ENCODE measurements at regions not wholly inside any gene's neighbourhood (a gene's known extent, or its start where the extent isn't known, plus 50 kb on each side); places are given as distances from the start of the nearest gene placed in this dataset.

DNA sequence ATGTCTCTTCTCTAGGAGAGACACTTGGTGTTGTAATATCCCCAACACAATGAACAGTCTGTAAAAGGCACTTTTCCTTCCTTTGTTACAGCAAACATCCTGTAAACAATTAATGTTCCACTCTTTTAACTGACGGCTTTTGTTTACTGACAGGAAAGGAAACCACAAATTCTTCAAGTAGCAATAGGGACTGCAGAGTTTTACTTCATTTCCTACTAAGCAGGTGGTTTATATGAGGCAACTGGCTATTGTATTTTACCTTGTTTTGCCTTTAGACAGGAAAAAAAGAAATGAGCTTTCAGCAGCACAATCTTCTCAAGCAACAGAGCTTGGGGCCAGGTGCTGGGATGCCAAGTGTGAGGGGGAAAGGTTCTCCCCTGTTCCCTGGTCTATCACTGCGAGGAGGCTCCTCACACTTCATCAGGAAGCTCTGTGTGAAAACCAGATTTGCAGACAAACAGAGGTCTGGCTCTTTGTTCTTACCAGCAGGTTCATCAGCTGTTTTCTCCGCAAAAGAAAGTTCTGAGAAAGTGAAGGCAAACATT lies 51.2 kb downstream of the SIPA1L2 start:
- CTCF ChIA-PET (ENCODE audit: partially characterized antibody), result interaction anchor here (0.5 to 1.5 kb wide), 7 partner anchors 13 to 354 kb away, joined by 3 read pairs; no protein-coding TSS in a partner anchor
- no peak overlapping the region for H3K23ac ChIP-seq (ENCODE audit: insufficient read length)
- FAIRE-seq (no peak), DNase-seq (ENCODE audit: low read depth in 1 of 2, low spot score in 2 of 2) (no peak)
- H3K27me3 ChIP-seq (replicated peaks in 1 of 4; ENCODE audit: control insufficient read depth in 3 of 4, extremely low read depth in 1 of 4, insufficient read depth in 3 of 4, low read length in 3 of 4), result no peaks in the 10 kb centered on the region
- POLR2A ChIA-PET (ENCODE audit: partially characterized antibody), result no interaction called here
- no peak overlapping the region for H3K4me3 ChIP-seq (ENCODE audit: extremely low read depth in 1 of 4, insufficient read depth in 2 of 4, low read depth in 3 of 4, low read length in 4 of 4)
- no peak overlapping the region for H4K8ac ChIP-seq (ENCODE audit: extremely low read depth, insufficient read depth, low read length)
- WGBS, 2 experiments (ENCODE audit: extremely low coverage in 1 of 2, insufficient coverage in 1 of 2, insufficient read length in 1 of 2, insufficient replicate concordance in 2 of 2, low coverage in 1 of 2, low lambda C conversion rate in 2 of 2, missing lambda C conversion rate in 1 of 2), result 79% methylated on average over 3 of the region's 3 CpGs; no CpG with 5 or more reads in 1 of the 2 experiments
- no peak overlapping the region for H2AK5ac ChIP-seq (ENCODE audit: low read depth, low read length)
- no peak overlapping the region for H3K14ac ChIP-seq (ENCODE audit: insufficient read length)
- H3K27ac ChIP-seq (ENCODE audit: low read depth, low read length), result no peak overlapping the region
- H3K36me3 ChIP-seq (ENCODE audit: control insufficient read depth in 2 of 4, insufficient read depth in 4 of 4, low read length in 3 of 4), result no peaks in the 10 kb centered on the region
- no peaks in the 10 kb centered on the region for H3K79me1 ChIP-seq (ENCODE audit: low read depth, low read length)
- no peak overlapping the region for H2BK120ac ChIP-seq (replicated peaks; ENCODE audit: low read depth, low read length)
- no peak overlapping the region for H3K4me2 ChIP-seq (ENCODE audit: insufficient read depth in 1 of 2, low read depth in 2 of 2, low read length in 2 of 2)
- H2BK12ac ChIP-seq (ENCODE audit: low read depth, low read length), result no peak overlapping the region
- H2BK15ac ChIP-seq (ENCODE audit: low read length), result no peak overlapping the region
- H3K56ac ChIP-seq (replicated peaks; ENCODE audit: insufficient read length, low read depth, low read length), result no peak overlapping the region
- no peak overlapping the region for H3K9ac ChIP-seq (replicated peaks in 1 of 4; ENCODE audit: extremely low read depth in 1 of 4, low read depth in 3 of 4, low read length in 3 of 4)
- H3K18ac ChIP-seq (ENCODE audit: extremely low read depth, low read length), result no peak overlapping the region
- H3K23me2 ChIP-seq (ENCODE audit: low read depth, low read length), result no peaks in the 10 kb centered on the region
- no peak overlapping the region for H4K91ac ChIP-seq (replicated peaks; ENCODE audit: insufficient read length, low read length)
- no peak overlapping the region for H2AFZ ChIP-seq (ENCODE audit: low read length)
- peaks cover 2 to 14% (median 5%) of the 10 kb centered on the region in 4 experiments; a peak in 6 of 7 replicates for H3K4me1 ChIP-seq (replicated peaks in 1 of 4; ENCODE audit: control insufficient read depth in 3 of 4, insufficient read depth in 4 of 4, low read length in 3 of 4)
- no peaks in the 10 kb centered on the region for H3K79me2 ChIP-seq (ENCODE audit: control insufficient read depth in 1 of 2, insufficient read depth in 2 of 2, low read length in 2 of 2)
- no peak overlapping the region for H2BK5ac ChIP-seq (ENCODE audit: low read depth, low read length)
- H4K5ac ChIP-seq (ENCODE audit: insufficient read length, low read depth, low read length), result no peak overlapping the region
- no peaks in the 10 kb centered on the region for H3K9me3 ChIP-seq (ENCODE audit: insufficient read depth in 2 of 2, low read depth in 1 of 2, low read length in 1 of 2)
- no peak overlapping the region for H2BK20ac ChIP-seq (ENCODE audit: low read length)
- no peak overlapping the region for H3K4ac ChIP-seq (replicated peaks; ENCODE audit: insufficient read length, low read depth, low read length)
- no peaks in the 10 kb centered on the region for H4K20me1 ChIP-seq (replicated peaks in 1 of 2; ENCODE audit: control insufficient read depth in 1 of 2, insufficient read depth in 2 of 2, low read length in 2 of 2)
- TF ChIP-seq SIX5 (IDR thresholded peaks at IDR 0.05; ENCODE audit: low read depth, low read length), result no peak
- no peak for TF ChIP-seq TAF7 (optimal IDR thresholded peaks at IDR 0.05; ENCODE audit: borderline replicate concordance, low read depth, low read length)
- TF ChIP-seq POLR2A (IDR thresholded peaks at IDR 0.05; ENCODE audit: control extremely low read depth in 1 of 2, low read depth in 2 of 2, low read length in 2 of 2), result no peak
- TF ChIP-seq POLR2AphosphoS5 (IDR thresholded peaks at IDR 0.05; ENCODE audit: low read depth, low read length), result no peak
- no peak for TF ChIP-seq KDM4A (IDR thresholded peaks at IDR 0.05; ENCODE audit: low read depth, low read length, severe bottlenecking)
- no peak for TF ChIP-seq BACH1 (IDR thresholded peaks at IDR 0.05; ENCODE audit: low read length)
- no peak for TF ChIP-seq RBBP5 (IDR thresholded peaks at IDR 0.05; ENCODE audit: borderline replicate concordance, low read depth, low read length)
- TF ChIP-seq TAF1 (IDR thresholded peaks at IDR 0.05; ENCODE audit: low read depth, low read length), result no peak
- no peak for TF ChIP-seq KDM5A (IDR thresholded peaks at IDR 0.05; ENCODE audit: low read length)
- no peak for TF ChIP-seq HDAC6 (IDR thresholded peaks at IDR 0.05; ENCODE audit: low read depth, low read length)
- TF ChIP-seq TCF12 (IDR thresholded peaks at IDR 0.05; ENCODE audit: low read depth, low read length), result no peak
- TF ChIP-seq RAD21 (IDR thresholded peaks at IDR 0.05 in 1 of 2, conservative IDR thresholded peaks at IDR 0.05 in 1 of 2; ENCODE audit: low read depth in 2 of 2, low read length in 2 of 2), result no peak

All from H1 (cell line).